ENCODE measurements at regions not wholly inside any gene's neighbourhood (a gene's known extent, or its start where the extent isn't known, plus 50 kb on each side); places are given as distances from the start of the nearest gene placed in this dataset.

- Mint-ChIP-seq H3K36me3 (no peaks in the 10 kb centered on the region), H3K9me3 (no peaks in the 10 kb centered on the region), H3K27me3 (ENCODE audit: low read depth in 2 of 2) (no peaks in the 10 kb centered on the region), H3K27ac (no peak overlapping the region), H3K4me1 (no peaks in the 10 kb centered on the region), H3K4me3 (no peak overlapping the region)
- intact Hi-C loops (cut with micrococcal nuclease): no loop called here
- DNase-seq (no peak), ATAC-seq (no peak)
- Histone ChIP-seq H3K36me3 (ENCODE audit: control insufficient read depth, insufficient read depth, low read length) (no peaks in the 10 kb centered on the region), H3K9me3 (ENCODE audit: control insufficient read depth, insufficient read depth, low read length) (no peaks in the 10 kb centered on the region), H3K27me3 (ENCODE audit: control insufficient read depth, insufficient read depth, low read length) (no peaks in the 10 kb centered on the region), H3K27ac (ENCODE audit: low read length) (no peak overlapping the region), H3K4me1 (ENCODE audit: control insufficient read depth, insufficient read depth, low read length) (no peaks in the 10 kb centered on the region), H3K4me3 (ENCODE audit: low read length) (no peak overlapping the region)
- TF ChIP-seq CTCF (IDR thresholded peaks at IDR 0.05): no peak
- 80% methylated on average over 7 of the region's 7 CpGs for WGBS (ENCODE audit: insufficient coverage)
These were observed 68.9 kb upstream of the PITX1 start for GRCh38 chr5:135102716-135103574.

- no peaks in the 10 kb centered on the region for H3K9me3 Mint-ChIP-seq
- H3K4me1 ChIP-seq (ENCODE audit: control insufficient read depth, insufficient read depth, low read length): no peaks in the 10 kb centered on the region
- H3K27ac Mint-ChIP-seq: no peak overlapping the region
- H3K4me1 Mint-ChIP-seq: no peaks in the 10 kb centered on the region
- intact Hi-C loops (cut with micrococcal nuclease): no loop called here
- H3K4me3 ChIP-seq (ENCODE audit: low read length): no peak overlapping the region
- H3K27ac ChIP-seq (ENCODE audit: low read length): no peak overlapping the region
- H3K27me3 Mint-ChIP-seq (ENCODE audit: low read depth in 2 of 2): peaks cover 3 to 18% of the 10 kb centered on the region in 2 donors
- WGBS (ENCODE audit: insufficient coverage): 86% methylated on average over 6 of the region's 6 CpGs
- no peak overlapping the region for H3K4me3 Mint-ChIP-seq
- H3K27me3 ChIP-seq (ENCODE audit: control insufficient read depth, insufficient read depth, low read length): peaks cover 2% of the 10 kb centered on the region
- H3K9me3 ChIP-seq (ENCODE audit: control insufficient read depth, insufficient read depth, low read length): no peaks in the 10 kb centered on the region
- no peaks in the 10 kb centered on the region for H3K36me3 ChIP-seq (ENCODE audit: control insufficient read depth, insufficient read depth, low read length)
- TF ChIP-seq CTCF (IDR thresholded peaks at IDR 0.05): no peak
- DNase-seq: no peak
- no peaks in the 10 kb centered on the region for H3K36me3 Mint-ChIP-seq
- no peak for ATAC-seq
These were observed 66.4 kb upstream of the PITX1 start for GRCh38 chr5:135100431-135100830.

GRCh38 chr5:135100011-135100410, 66.0 kb upstream of the PITX1 start:
- Mint-ChIP-seq H3K4me3 (no peak overlapping the region), H3K4me1 (no peaks in the 10 kb centered on the region), H3K36me3 (no peaks in the 10 kb centered on the region), H3K27me3 (ENCODE audit: low read depth in 2 of 2) (peaks cover 6 to 22% of the 10 kb centered on the region in 2 donors), H3K9me3 (no peaks in the 10 kb centered on the region), H3K27ac (no peak overlapping the region)
- H3K4me1 ChIP-seq (ENCODE audit: control insufficient read depth, insufficient read depth, low read length): no peaks in the 10 kb centered on the region
- peaks cover 2% of the 10 kb centered on the region for H3K27me3 ChIP-seq (ENCODE audit: control insufficient read depth, insufficient read depth, low read length)
- TF ChIP-seq CTCF (IDR thresholded peaks at IDR 0.05): no peak
- no peaks in the 10 kb centered on the region for H3K9me3 ChIP-seq (ENCODE audit: control insufficient read depth, insufficient read depth, low read length)
- ATAC-seq (no peak), DNase-seq (no peak)
- H3K4me3 ChIP-seq (ENCODE audit: low read length): no peak overlapping the region
- H3K36me3 ChIP-seq (ENCODE audit: control insufficient read depth, insufficient read depth, low read length): no peaks in the 10 kb centered on the region
- H3K27ac ChIP-seq (ENCODE audit: low read length): no peak overlapping the region
- WGBS (ENCODE audit: insufficient coverage): 97% methylated on average over 2 of the region's 3 CpGs
- intact Hi-C loops (cut with micrococcal nuclease): no loop called here

- no peak for ATAC-seq
- H3K9me3 Mint-ChIP-seq: no peaks in the 10 kb centered on the region
- H3K27me3 Mint-ChIP-seq (ENCODE audit: low read depth in 2 of 2): peaks cover 9 to 26% of the 10 kb centered on the region in 2 donors
- no peak overlapping the region for H3K27ac Mint-ChIP-seq
- no peaks in the 10 kb centered on the region for H3K4me1 Mint-ChIP-seq
- DNase-seq: no peak
- Histone ChIP-seq H3K4me3 (ENCODE audit: low read length) (no peak overlapping the region), H3K27ac (ENCODE audit: low read length) (no peak overlapping the region), H3K4me1 (ENCODE audit: control insufficient read depth, insufficient read depth, low read length) (no peaks in the 10 kb centered on the region), H3K9me3 (ENCODE audit: control insufficient read depth, insufficient read depth, low read length) (no peaks in the 10 kb centered on the region), H3K27me3 (ENCODE audit: control insufficient read depth, insufficient read depth, low read length) (peaks cover 2% of the 10 kb centered on the region), H3K36me3 (ENCODE audit: control insufficient read depth, insufficient read depth, low read length) (no peaks in the 10 kb centered on the region)
- H3K36me3 Mint-ChIP-seq: no peaks in the 10 kb centered on the region
- TF ChIP-seq CTCF (IDR thresholded peaks at IDR 0.05): no peak
- WGBS (ENCODE audit: insufficient coverage): no CpG with 5 or more reads among the region's 2 CpGs
- intact Hi-C loops (cut with micrococcal nuclease): no loop called here
- H3K4me3 Mint-ChIP-seq: no peak overlapping the region
These were observed 63.4 kb upstream of the PITX1 start for GRCh38 chr5:135097390-135097789.
